ENCODE measurements at regions not wholly inside any gene's neighbourhood (a gene's known extent, or its start where the extent isn't known, plus 50 kb on each side); places are given as distances from the start of the nearest gene placed in this dataset.
A peak's percentile ranks its signal among the peaks of the same experiment; 100 is the strongest.
"Not testable (repeated sequence)": the region's sequence is repeated elsewhere in the genome, so short reads cannot be mapped to it uniquely, and the experiment has no call there.

- DNase-seq = no peak
Measured at GRCh38 chr11:130526846-130527245, 78.4 kb downstream of the ADAMTS15 start.

- DNase-seq = peak; percentile 61
Measured at GRCh38 chr11:130527636-130528297, 79.3 kb downstream of the ADAMTS15 start.

DNA sequence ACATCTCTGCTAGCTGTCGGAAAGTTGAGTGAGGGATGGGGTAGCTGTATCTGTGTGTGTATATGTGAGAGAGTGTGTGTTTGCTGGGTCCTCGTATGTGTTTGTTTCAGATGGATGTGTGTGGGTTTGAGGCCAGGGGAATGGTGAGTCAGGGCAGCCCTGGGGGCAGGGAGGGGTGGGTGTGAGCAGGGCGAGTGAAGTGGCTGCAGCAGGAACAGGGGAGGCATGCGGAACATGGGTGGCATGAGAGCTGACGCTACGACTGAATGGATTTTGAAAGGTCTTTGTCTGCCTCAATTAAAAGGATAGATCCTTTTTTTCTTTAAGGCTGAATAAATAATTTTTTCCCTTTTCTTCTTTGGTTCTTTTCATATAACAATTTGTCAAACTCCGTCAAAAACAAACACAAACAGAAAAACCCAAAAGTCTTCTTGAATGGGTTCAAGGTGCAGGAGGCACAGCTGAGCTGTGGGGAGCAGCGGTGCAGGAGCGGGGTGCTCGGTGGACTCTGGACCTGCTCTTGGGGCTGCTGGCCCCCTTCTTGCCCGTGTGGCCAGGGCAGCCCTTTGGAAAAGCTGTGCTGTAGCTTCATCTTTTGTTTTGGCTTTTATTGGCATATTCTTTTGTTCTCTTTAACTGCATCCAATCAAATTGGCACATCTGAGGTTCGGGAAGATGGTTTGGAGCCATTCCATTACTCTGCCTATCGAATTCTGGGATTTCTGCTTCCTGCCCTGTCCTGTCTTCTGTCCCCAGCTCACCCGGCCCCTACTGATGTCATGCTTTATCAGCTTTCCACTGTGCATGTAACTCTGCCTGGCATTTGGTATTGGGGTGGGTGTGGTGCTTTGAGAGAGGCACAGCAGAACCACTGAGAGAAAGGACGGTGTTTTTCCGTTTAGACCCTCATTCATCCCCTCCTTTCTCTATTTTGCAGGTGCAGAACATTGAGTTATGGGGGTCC lies 80.1 kb downstream of the ADAMTS15 start:
- DNase-seq = no peak

GRCh38 chr11:130529366-130529765 lies 80.9 kb downstream of the ADAMTS15 start:
- no peak for DNase-seq

GRCh38 chr11:130531061-130531460 lies 82.6 kb downstream of the ADAMTS15 start:
- DNase-seq = peak; percentile 40

DNA sequence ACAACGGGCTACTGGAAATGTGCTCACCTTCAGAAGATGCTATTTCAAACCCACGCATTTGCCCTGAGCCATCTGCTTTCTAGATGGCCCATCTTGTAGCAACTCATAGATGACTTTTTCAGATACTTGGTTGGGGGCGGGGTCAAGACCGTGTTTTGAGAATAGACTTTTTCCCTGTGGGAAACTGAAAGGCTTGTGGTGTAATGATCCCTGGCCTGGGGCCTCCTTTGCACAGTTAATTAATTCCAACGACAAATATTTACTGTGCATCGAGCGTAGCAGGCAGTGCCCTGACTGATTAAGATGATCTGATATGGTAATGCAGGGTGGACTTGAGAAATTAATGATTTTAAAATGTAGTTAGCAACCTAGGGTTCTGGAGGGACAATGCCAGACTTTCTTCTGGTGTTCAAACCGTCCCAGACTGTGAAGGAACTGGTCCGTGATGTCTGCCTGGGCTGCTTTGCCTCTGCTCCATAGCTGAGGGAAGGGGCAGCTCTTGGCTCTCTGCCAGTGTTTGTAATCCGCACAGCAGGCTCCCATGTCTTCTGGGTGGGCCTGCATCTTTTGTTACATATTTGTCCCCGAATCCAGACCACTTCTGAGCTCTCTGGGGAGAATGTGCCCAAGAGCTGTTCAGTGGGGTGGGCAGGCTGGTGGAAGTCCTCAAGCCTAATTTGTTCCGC lies 84.8 kb downstream of the ADAMTS15 start:
- no peak for DNase-seq

- DNase-seq = no peak
Measured at GRCh38 chr11:130533871-130534270, 85.4 kb downstream of the ADAMTS15 start.

DNA sequence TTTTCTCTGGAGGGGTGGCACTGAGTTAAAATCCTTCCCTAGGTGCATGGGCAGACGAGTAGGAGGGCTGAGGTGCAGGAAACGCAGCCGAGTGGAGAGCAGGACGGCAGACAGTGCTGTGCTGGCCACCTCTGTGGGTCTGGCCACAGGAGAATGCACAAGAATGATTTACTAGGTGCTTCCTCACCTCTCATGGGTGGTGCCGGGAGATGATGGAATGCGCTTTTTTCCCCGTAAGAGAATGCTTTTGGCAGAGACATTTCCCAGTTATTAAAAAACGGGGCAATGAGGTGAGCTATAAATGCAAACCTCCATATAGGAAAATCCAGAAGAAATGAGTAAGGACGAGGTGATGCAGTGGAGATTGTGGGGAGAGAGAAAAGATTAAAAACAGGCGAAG lies 86.1 kb downstream of the ADAMTS15 start:
- DNase-seq = no peak

DNA sequence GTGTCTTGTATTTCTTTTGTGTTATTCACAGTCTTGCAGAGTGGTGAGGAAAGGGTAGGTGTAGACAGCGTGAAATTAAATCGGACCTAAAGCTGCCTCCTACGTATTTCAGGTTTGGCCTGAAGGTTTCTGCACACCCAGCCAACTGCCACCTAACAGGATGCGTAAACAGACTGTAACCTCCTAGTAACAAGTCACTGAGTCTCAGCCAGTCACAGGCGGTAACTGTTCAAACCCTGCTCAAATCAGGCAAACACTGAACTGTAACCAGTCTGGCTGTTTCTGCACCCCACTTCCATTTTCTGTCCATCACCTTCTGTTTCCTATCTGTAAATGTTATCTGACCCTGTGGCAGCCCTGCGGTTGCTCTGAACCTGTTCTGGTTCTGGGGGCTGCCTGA lies 87.1 kb downstream of the ADAMTS15 start:
- DNase-seq = no peak

- no peak for DNase-seq
Measured at GRCh38 chr11:130536106-130537040, 87.9 kb downstream of the ADAMTS15 start.

GRCh38 chr11:130539680-130540079 lies 91.2 kb downstream of the ADAMTS15 start:
- DNase-seq = not testable (repeated sequence)

GRCh38 chr11:130544266-130544665 lies 95.8 kb downstream of the ADAMTS15 start:
- no peak for DNase-seq

DNA sequence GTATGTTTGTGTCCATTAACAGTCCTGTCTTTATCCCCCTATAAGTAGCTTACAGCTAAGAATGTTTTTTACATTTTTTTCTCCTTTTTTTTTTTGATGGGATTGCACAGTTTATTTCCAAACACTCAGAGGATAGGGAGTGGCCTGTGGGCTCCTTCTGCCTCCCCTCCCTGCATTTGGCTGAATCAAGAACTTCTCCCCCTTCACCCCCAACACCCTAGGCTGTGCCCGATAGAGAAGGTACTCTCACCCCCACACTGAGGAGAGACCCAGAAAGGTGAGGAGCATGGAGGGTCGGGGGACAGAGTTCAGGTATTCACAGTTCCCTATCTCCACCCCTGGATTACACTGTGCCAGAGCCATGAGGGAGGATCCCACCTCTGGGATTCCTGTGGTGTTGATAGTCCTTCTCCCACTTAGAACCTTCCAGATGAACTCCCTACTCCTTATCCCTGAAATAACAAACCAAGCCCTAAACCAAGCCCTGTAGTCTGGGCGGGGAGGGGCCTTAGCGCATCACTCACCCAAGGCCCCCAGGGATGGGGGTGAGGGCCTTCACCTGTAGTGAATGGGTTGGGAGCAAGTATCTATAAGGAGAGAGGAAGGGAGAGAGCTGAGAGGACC lies 97.1 kb downstream of the ADAMTS15 start:
- DNase-seq = no peak

DNA sequence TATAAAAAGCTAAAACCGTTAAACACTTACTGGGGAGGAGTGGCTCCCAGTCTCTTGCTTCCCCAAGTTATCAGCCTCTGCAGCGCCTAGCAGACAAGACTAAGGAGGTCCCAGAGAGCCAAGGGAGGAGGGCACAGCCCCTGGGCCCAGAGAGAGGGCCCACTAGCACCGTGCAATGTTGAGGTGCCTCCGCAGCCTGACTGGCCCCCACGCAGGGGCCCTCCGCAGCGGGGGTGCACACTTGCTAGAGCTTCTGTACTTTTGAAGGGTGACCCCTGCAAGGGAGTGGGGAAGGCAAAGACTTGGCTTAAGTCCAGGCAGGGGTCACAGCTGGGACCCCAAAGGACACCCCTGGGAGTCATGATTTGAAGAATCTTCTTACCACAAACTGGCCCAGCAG lies 98.0 kb downstream of the ADAMTS15 start:
- no peak for DNase-seq

- DNase-seq = no peak
Measured at GRCh38 chr11:130546901-130547694, 98.7 kb downstream of the ADAMTS15 start.

GRCh38 chr11:130547761-130548490 lies 99.5 kb downstream of the ADAMTS15 start:
- no peak for DNase-seq

- DNase-seq = no peak
Measured at GRCh38 chr11:130548491-130548833, 100.0 kb downstream of the ADAMTS15 start.

DNA sequence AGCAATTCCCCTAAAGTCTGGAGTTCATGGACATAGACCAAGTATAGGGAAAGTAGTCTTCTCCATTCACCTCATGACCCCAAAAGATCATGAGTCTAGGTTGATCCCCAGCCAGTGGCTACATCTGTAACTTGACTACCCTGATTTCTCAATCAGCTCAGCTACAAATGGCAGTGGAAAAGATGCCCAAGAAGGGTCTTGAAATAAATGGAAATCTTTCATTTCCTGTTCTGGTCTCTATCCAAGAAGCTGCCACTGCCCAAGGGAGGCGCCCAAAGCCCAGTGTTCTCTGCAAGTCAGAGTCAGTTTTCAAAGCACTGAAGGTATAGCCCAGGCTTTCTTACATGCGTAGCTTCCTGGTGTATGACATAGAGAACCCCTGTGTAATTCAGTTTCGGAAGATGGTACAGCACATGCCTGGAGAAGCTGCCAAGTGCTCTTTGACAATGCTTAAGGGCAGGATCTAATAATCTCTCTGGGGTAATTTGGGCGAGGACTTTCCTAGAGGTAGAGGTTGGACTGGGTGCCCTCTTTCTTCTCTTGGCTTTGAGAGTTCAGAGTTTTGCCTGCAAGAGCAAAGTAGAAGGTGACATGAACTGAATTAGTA lies 101.1 kb downstream of the ADAMTS15 start:
- DNase-seq = no peak

DNA sequence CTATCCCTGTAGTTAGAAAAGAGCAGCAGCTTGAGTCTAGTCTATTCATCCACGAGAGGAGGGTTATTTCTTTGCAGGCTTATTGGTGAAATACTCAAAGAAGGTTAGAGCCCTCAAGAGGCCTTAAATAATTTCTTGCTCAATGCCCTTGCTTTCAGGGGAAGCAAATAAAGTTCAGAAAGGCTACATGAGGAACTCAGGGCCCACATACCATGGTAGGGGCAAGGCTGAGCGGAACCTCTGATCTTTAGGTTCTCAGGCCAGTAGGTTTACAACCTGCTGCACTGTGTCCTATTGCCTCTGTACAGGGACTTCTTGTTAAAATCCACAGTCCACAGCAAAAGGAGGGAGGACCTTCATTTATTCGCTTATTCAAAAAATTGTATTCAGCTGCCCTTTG lies 101.7 kb downstream of the ADAMTS15 start:
- no peak for DNase-seq

- DNase-seq = no peak
Measured at GRCh38 chr11:130550984-130551383, 102.5 kb downstream of the ADAMTS15 start.

Data from fibroblast of skin of right quadriceps (primary cell).